ENCODE measurements at regions not wholly inside any gene's neighbourhood (a gene's known extent, or its start where the extent isn't known, plus 50 kb on each side); places are given as distances from the start of the nearest gene placed in this dataset.
A peak's percentile ranks its signal among the peaks of the same experiment; 100 is the strongest.
"Not testable (repeated sequence)": the region's sequence is repeated elsewhere in the genome, so short reads cannot be mapped to it uniquely, and the experiment has no call there.

DNA sequence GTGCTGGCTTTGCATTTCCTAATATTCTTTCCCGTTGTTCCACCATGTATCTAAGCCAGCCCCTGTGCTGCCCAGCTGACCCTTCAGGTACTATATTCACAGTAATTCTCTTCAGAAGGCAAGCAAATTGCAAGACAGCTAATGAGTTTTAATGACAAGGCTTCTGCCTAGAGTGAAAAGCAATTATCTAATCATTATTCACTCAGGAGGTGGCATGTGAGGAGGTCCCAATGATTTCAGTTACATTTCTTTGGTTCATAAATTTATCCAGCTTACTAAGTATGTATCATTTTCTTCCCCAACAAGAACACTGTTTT lies 123.0 kb downstream of the RASGEF1B start:
- Histone ChIP-seq H3K9ac (ENCODE audit: low read length) (no peak overlapping the region), H3K27me3 (replicated peaks; ENCODE audit: control insufficient read depth, insufficient read depth, low read length) (no peaks in the 10 kb centered on the region), H3K4me1 (ENCODE audit: control insufficient read depth, insufficient read depth, low read length) (peaks cover 13% of the 10 kb centered on the region), H3K36me3 (ENCODE audit: control insufficient read depth, insufficient read depth, low read length, severe bottlenecking) (no peaks in the 10 kb centered on the region), H3K9me3 (ENCODE audit: control insufficient read depth, low read length) (no peaks in the 10 kb centered on the region), H3K4me3 (ENCODE audit: low read length) (no peak overlapping the region)
- DNase-seq (ENCODE audit: low read depth), result no peak

- no peaks in the 10 kb centered on the region for H3K27me3 ChIP-seq (replicated peaks; ENCODE audit: control insufficient read depth, insufficient read depth, low read length)
- H3K9ac ChIP-seq (ENCODE audit: low read length), result no peak overlapping the region
- no peak for DNase-seq (ENCODE audit: low read depth)
- no peaks in the 10 kb centered on the region for H3K9me3 ChIP-seq (ENCODE audit: control insufficient read depth, low read length)
- H3K36me3 ChIP-seq (ENCODE audit: control insufficient read depth, insufficient read depth, low read length, severe bottlenecking), result no peaks in the 10 kb centered on the region
- no peak overlapping the region for H3K4me3 ChIP-seq (ENCODE audit: low read length)
- peaks cover 13% of the 10 kb centered on the region for H3K4me1 ChIP-seq (ENCODE audit: control insufficient read depth, insufficient read depth, low read length)
These were observed 123.5 kb downstream of the RASGEF1B start for GRCh38 chr4:81348086-81348777.

- peaks cover under 1% of the 10 kb centered on the region for H3K4me1 ChIP-seq (ENCODE audit: control insufficient read depth, insufficient read depth, low read length)
- DNase-seq (ENCODE audit: low read depth), result no peak
- no peak overlapping the region for H3K9ac ChIP-seq (ENCODE audit: low read length)
- no peaks in the 10 kb centered on the region for H3K27me3 ChIP-seq (replicated peaks; ENCODE audit: control insufficient read depth, insufficient read depth, low read length)
- no peak overlapping the region for H3K4me3 ChIP-seq (ENCODE audit: low read length)
- H3K9me3 ChIP-seq (ENCODE audit: control insufficient read depth, low read length), result no peaks in the 10 kb centered on the region
- no peaks in the 10 kb centered on the region for H3K36me3 ChIP-seq (ENCODE audit: control insufficient read depth, insufficient read depth, low read length, severe bottlenecking)
These were observed 125.0 kb downstream of the RASGEF1B start for GRCh38 chr4:81346719-81347118.

GRCh38 chr4:81343536-81343935 lies 128.2 kb downstream of the RASGEF1B start:
- Histone ChIP-seq H3K9ac (ENCODE audit: low read length) (no peak overlapping the region), H3K4me3 (ENCODE audit: low read length) (no peak overlapping the region), H3K9me3 (ENCODE audit: control insufficient read depth, low read length) (no peaks in the 10 kb centered on the region), H3K4me1 (ENCODE audit: control insufficient read depth, insufficient read depth, low read length) (no peaks in the 10 kb centered on the region), H3K36me3 (ENCODE audit: control insufficient read depth, insufficient read depth, low read length, severe bottlenecking) (no peaks in the 10 kb centered on the region), H3K27me3 (replicated peaks; ENCODE audit: control insufficient read depth, insufficient read depth, low read length) (no peaks in the 10 kb centered on the region)
- DNase-seq (ENCODE audit: low read depth), result no peak

DNA sequence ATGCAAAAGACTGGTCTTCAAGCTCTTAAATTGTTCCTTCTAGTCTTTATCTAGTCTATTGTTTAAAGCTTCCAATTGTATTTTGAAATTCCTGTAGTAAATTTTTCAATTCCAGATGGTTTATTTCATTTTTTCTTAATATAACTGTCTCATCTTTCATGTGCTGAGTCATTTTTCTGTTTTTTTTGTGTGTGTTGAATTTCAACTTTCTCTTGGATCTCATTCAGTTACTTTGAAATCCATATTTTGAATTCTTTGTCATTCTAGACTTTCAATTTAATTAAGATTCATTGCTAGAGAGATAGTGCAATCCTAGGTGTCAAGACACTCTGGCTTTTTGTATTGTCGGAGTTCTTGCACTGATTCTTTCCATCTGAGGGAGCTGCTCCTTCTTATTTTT lies 128.0 kb upstream of the PRKG2 start:
- Histone ChIP-seq H3K36me3 (ENCODE audit: control insufficient read depth, insufficient read depth, low read length, severe bottlenecking) (no peaks in the 10 kb centered on the region), H3K9ac (ENCODE audit: low read length) (no peak overlapping the region), H3K9me3 (ENCODE audit: control insufficient read depth, low read length) (no peaks in the 10 kb centered on the region), H3K4me3 (ENCODE audit: low read length) (no peak overlapping the region), H3K27me3 (replicated peaks; ENCODE audit: control insufficient read depth, insufficient read depth, low read length) (no peaks in the 10 kb centered on the region), H3K4me1 (ENCODE audit: control insufficient read depth, insufficient read depth, low read length) (no peaks in the 10 kb centered on the region)
- peak; percentile 37 for DNase-seq (ENCODE audit: low read depth)

DNA sequence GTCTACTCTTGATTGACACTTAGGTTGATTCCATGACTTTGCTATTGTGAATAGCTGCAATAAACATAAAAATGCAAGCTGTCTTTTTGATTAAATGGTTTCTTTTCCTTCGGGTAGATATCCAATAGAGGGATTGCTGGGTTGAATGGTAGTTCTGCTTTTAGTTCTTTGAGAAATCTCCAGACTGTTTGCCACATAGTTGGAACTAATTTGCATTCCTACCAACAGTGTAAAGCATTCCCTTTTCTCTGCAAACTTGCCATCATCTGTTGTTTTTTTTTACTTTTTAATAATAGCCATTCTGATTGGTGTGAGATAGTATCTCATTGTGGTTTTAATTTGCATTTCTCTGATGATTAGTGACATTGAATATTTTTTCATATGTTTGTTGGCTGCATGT lies 122.2 kb upstream of the PRKG2 start:
- H3K27me3 ChIP-seq (replicated peaks; ENCODE audit: control insufficient read depth, insufficient read depth, low read length), result no peaks in the 10 kb centered on the region
- H3K36me3 ChIP-seq (ENCODE audit: control insufficient read depth, insufficient read depth, low read length, severe bottlenecking), result no peaks in the 10 kb centered on the region
- H3K4me3 ChIP-seq (ENCODE audit: low read length), result no peak overlapping the region
- DNase-seq (ENCODE audit: low read depth), result peak; percentile 35
- H3K9me3 ChIP-seq (ENCODE audit: control insufficient read depth, low read length), result no peaks in the 10 kb centered on the region
- H3K9ac ChIP-seq (ENCODE audit: low read length), result no peak overlapping the region
- H3K4me1 ChIP-seq (ENCODE audit: control insufficient read depth, insufficient read depth, low read length), result peaks cover 27% of the 10 kb centered on the region

GRCh38 chr4:81335122-81335912 lies 120.3 kb upstream of the PRKG2 start:
- Histone ChIP-seq H3K9ac (ENCODE audit: low read length) (no peak overlapping the region), H3K36me3 (ENCODE audit: control insufficient read depth, insufficient read depth, low read length, severe bottlenecking) (no peaks in the 10 kb centered on the region), H3K9me3 (ENCODE audit: control insufficient read depth, low read length) (no peaks in the 10 kb centered on the region), H3K4me3 (ENCODE audit: low read length) (peak overlapping the region; percentile 2), H3K27me3 (replicated peaks; ENCODE audit: control insufficient read depth, insufficient read depth, low read length) (no peaks in the 10 kb centered on the region), H3K4me1 (ENCODE audit: control insufficient read depth, insufficient read depth, low read length) (peaks cover 27% of the 10 kb centered on the region)
- peak; percentile 77 for DNase-seq (ENCODE audit: low read depth)

- Histone ChIP-seq H3K27me3 (replicated peaks; ENCODE audit: control insufficient read depth, insufficient read depth, low read length) (no peaks in the 10 kb centered on the region), H3K36me3 (ENCODE audit: control insufficient read depth, insufficient read depth, low read length, severe bottlenecking) (no peaks in the 10 kb centered on the region), H3K4me3 (ENCODE audit: low read length) (no peak overlapping the region), H3K4me1 (ENCODE audit: control insufficient read depth, insufficient read depth, low read length) (peaks cover 18% of the 10 kb centered on the region), H3K9me3 (ENCODE audit: control insufficient read depth, low read length) (no peaks in the 10 kb centered on the region), H3K9ac (ENCODE audit: low read length) (no peak overlapping the region)
- DNase-seq (ENCODE audit: low read depth), result no peak
These were observed 115.0 kb upstream of the PRKG2 start for GRCh38 chr4:81330018-81330417.

GRCh38 chr4:81326581-81326980 lies 111.6 kb upstream of the PRKG2 start:
- Histone ChIP-seq H3K4me1 (ENCODE audit: control insufficient read depth, insufficient read depth, low read length) (no peaks in the 10 kb centered on the region), H3K27me3 (replicated peaks; ENCODE audit: control insufficient read depth, insufficient read depth, low read length) (no peaks in the 10 kb centered on the region), H3K9me3 (ENCODE audit: control insufficient read depth, low read length) (no peaks in the 10 kb centered on the region), H3K9ac (ENCODE audit: low read length) (no peak overlapping the region), H3K4me3 (ENCODE audit: low read length) (no peak overlapping the region), H3K36me3 (ENCODE audit: control insufficient read depth, insufficient read depth, low read length, severe bottlenecking) (no peaks in the 10 kb centered on the region)
- DNase-seq (ENCODE audit: low read depth), result no peak

DNA sequence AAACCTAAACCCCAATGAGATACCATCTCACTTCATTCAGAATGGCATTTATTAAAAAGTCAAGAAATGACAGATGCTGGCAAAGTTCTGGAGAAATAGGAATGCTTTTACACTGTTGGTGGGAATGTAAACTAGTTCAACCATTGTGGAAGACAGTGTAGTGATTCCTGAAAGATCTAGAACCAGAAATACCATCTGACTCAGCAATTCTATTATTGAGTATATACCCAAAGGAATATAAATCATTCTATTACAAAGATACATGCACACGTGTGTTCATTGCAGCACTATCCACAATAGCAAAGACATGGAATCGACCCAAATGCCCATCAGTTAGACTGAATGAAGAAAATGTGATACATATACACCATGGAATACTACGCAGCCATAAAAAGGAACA lies 109.6 kb upstream of the PRKG2 start:
- H3K4me1 ChIP-seq (ENCODE audit: control insufficient read depth, insufficient read depth, low read length); H3K9ac ChIP-seq (ENCODE audit: low read length); H3K9me3 ChIP-seq (ENCODE audit: control insufficient read depth, low read length); H3K4me3 ChIP-seq (ENCODE audit: low read length); H3K27me3 ChIP-seq (replicated peaks; ENCODE audit: control insufficient read depth, insufficient read depth, low read length); DNase-seq (ENCODE audit: low read depth); H3K36me3 ChIP-seq (ENCODE audit: control insufficient read depth, insufficient read depth, low read length, severe bottlenecking): not testable (repeated sequence)

DNA sequence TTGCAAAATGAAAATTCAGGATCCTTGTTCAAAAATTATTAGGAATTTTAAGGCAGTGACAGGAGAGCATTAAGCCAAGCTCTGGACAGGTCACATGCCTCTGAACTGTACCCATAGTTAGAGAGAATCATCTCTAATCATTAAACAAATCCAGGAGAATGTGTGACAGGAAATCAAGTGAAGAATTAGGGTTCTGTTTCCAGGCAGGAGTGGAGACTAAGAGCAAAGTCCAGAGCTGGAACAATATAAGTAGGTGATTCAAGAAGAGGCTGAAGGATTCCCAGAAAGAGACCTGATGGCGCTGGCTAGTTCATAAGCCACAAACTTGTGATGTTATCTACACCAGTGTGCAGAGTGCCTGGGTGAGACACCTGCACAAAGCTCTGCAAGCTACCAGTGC lies 104.6 kb upstream of the PRKG2 start:
- Histone ChIP-seq H3K9me3 (ENCODE audit: control insufficient read depth, low read length) (no peaks in the 10 kb centered on the region), H3K36me3 (ENCODE audit: control insufficient read depth, insufficient read depth, low read length, severe bottlenecking) (no peaks in the 10 kb centered on the region), H3K27me3 (replicated peaks; ENCODE audit: control insufficient read depth, insufficient read depth, low read length) (no peaks in the 10 kb centered on the region), H3K4me3 (ENCODE audit: low read length) (no peak overlapping the region), H3K9ac (ENCODE audit: low read length) (no peak overlapping the region), H3K4me1 (ENCODE audit: control insufficient read depth, insufficient read depth, low read length) (peaks cover 11% of the 10 kb centered on the region)
- DNase-seq (ENCODE audit: low read depth), result no peak

Data from adipocyte (in vitro differentiated cells).